NCI-H460 (cell line): ENCODE measurements at regions not wholly inside any gene's neighbourhood (a gene's known extent, or its start where the extent isn't known, plus 50 kb on each side); places are given as distances from the start of the nearest gene placed in this dataset.

Experiments used
- DNase-seq: peaks from one replicate; pipeline ENCODE4 v3.0.0-alpha.2; 2016; ENCODE audit warnings: low read depth; ENCODE audit errors: extremely low read depth

DNA sequence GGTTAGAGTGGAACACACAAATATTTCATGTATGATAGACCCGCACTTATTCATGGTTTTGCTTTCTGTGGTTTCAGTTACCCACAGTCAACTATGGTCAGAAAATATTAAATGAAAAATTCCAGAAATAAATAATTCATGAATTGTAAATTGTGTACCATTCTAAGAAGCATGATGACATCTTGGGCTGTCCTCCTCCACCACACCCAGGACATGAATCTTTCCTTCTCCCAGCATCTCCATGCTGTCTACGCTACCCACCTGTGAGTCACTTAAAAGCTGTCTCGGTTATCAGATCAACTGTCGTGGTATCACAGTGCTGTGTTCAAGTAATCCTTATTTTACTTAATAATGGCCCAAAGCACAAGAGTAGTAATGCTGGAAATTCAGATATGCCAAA lies 419.6 kb upstream of the NRP1 start:
- no peak for DNase-seq

DNA sequence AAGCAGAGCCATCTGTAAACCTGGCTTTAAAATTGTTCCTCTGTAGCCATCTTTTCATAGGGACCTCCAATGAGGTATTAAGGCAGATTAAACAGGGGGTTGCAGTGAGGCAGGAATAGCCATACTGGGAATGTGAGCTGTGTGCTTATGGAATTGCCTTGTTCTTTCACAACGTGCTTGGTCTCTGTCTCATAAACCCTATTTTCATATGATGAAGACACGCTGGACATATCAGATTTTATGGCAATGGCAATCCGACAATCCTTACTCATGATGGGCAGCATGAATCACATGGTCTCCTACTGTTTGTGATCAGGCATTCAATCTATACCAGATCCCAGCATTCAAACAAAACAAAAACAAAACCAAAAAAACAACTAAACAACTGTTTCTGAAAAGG lies 418.9 kb upstream of the NRP1 start:
- no peak for DNase-seq

GRCh38 chr10:33749790-33750189 lies 415.3 kb upstream of the NRP1 start:
- no peak for DNase-seq

DNA sequence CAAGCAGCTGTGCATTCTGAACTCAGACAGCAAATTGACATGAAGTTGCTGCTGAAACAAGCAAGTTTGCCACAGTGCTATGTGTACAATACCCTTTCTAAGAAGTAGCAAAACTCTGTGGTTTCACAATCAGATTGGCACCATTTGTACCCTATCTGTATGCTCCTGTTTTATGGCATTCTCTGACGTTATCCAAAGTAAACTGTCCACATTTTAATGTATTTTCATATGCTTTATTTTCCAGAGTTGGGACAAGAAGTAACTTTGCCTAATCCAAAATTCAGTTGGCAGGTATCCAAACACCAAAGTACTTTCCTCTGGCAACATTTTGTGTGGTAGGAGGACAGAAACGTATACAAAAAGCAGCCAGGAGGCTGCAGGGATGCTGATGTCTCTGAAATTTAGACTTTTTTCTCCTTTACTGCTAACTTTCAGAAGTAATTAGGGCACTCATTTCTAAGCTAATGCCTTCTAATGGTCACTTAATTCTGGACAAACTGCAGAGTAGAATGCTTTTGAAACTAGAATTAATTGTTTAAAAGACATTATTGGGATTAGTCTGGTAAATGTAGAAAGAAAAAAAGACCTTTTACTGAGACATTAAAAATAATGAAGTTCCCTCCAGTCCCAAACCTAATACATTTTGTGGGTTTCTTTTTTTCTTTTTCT lies 414.7 kb upstream of the NRP1 start:
- DNase-seq: no peak

DNA sequence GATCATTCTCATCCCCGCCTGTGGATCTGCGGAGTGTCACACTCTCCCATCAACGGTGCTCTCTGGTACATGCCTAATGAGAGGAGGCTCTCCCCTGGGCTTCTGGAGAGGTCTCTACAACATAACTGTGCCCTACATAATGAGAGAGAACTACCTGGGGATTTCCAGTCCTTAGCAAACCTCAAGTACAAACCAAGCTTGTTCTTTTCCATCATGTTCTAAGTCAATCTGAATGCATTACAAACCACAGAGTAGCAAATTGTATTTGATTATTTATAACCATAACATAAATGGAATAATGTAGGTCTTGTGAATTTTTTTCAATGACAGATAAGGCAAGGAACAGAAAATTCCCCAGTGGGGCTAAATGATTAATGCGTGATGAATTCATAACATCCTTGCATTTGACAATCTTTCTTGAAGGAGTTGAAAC lies 412.4 kb upstream of the NRP1 start:
- no peak for DNase-seq

GRCh38 chr10:33746186-33746585 lies 411.7 kb upstream of the NRP1 start:
- DNase-seq: no peak

DNA sequence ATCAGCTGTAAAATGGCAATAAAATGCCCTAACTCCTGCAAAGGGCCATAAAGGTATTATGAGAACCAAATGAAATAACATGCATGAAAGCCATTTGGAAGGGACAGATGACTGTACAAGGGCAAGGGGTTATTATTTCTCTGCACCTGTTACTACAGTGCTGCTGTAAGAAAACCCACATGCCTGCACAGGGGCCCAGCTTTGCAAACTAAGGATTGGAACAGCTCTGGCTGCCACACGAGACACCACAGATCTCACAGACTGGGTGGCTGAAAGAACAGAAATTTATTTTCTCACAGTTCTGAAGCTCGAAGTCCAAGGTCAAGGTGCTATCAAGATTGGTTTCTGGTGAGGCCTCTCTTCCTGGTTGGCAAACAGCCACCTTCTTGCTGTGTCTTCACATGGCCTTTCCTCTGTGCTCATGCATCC lies 409.0 kb upstream of the NRP1 start:
- DNase-seq: no peak

- DNase-seq: no peak
Observed at GRCh38 chr10:33739031-33739430, 404.6 kb upstream of the NRP1 start.

GRCh38 chr10:33735464-33735923 lies 401.0 kb upstream of the NRP1 start:
- no peak for DNase-seq

DNA sequence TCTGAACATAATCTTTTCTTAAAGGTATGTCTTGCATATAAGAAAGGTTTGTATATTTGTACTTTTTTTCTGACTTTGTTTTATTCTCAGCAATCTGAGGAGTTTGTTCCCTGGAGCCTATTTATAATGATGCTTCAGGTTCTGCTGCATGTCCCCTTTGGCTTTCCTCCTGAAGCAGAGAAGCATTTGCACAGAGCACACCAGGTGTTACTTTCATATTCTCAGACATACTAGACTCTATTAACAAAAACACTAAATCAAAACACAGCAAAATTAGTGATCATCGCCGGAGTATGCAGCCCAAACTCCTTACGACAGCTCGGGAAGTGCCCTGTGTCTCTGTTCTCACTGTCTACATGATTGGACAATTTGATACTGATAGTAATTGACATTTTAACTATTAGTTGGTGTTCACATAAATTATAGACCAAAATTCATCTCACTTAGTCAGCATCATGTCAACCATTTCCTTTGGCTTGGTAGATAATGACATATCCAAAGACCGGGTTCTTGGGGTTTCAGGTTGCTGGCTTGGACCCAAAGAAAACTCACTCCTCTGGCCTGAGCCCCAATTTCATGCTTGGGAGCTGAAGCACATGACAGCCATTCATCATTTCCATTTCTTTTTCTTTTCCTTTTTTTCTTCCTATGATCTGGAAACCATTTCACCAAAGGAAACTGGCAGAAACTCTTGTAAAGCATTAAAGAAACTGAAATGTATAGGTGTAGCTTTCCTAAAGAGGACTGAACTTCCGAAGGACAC lies 400.1 kb upstream of the NRP1 start:
- DNase-seq: no peak

DNA sequence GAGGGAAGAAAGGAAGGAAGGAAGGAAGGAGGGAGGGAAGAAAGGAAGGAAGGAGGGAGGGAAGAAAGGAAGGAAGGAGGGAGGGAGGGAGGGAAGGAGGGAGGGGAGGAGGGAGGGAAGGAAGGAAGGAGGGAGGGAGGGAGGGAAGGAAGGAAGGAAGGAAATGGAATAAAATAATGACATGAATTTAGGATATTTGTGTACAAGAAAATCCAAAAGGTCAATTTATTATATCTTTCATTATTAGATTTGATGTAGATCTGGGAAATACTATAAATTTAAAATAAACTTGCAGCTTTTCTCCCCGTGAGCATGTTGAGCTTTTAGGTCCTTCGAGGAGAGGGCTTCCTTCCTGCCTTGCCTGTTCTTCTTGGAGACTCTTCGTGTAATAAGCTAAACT lies 398.6 kb upstream of the NRP1 start:
- no peak for DNase-seq

DNA sequence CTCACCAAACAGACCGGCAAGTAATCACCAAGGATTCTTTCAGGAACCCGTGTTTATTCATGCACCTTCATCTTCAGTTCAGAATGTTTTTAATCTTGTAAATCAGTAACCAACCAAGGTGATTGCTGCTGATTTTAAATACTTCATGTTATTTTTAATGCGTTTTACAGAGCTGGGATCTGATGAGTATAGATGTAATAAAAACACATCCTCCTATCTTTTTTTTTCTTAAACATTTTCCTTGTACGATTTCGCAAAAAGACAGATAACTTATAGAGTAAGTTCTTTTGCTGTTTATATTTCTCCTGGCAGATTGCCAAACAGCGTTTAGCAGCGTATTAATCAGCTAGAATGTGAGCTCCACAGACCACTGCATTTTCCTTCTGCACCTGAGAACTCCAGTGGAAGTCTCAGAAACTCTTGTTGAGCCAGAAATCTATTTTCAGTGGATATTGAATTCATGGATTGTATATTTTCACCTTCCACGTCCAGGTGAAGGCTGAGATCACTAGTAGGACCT lies 397.8 kb upstream of the NRP1 start:
- DNase-seq: no peak

DNA sequence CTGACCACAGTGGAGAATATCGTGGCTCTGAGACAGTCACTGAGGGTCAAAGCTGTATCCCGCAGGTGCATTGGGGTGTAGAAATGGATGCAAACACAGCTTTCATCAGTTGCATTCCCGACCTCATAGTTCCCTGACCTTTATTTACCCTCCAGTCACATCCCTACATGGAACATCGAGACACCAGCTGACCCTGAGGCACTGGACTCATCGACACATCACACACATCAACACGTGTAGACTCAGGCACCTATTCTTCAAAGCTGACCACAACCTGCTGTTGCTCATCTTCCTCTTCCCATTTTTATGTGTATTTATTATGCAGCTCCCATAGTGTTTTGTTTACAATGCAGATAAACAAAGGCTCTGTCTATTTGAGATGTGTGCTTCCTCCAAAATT lies 396.9 kb upstream of the NRP1 start:
- DNase-seq: no peak

DNA sequence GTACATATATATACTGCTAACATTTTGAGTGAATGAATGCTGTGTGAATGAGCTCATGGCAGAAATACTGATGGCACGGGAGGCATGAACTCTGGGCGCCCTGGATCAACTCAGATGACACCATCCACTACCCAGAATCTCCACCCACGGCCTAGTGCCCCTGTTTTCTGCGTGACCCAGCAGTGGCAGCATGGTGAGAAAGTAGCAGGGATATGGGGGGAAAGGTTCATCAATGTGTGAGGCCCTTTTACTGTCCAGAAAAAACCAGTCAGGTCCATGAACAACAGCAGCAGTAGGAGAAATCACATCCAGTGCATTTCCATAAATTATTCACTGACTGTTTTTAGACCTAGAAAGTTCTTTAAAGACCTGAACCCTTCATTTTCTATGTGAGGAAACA lies 391.0 kb upstream of the NRP1 start:
- no peak for DNase-seq

- DNase-seq: no peak
Observed at GRCh38 chr10:33723181-33723580, 388.7 kb upstream of the NRP1 start.

DNA sequence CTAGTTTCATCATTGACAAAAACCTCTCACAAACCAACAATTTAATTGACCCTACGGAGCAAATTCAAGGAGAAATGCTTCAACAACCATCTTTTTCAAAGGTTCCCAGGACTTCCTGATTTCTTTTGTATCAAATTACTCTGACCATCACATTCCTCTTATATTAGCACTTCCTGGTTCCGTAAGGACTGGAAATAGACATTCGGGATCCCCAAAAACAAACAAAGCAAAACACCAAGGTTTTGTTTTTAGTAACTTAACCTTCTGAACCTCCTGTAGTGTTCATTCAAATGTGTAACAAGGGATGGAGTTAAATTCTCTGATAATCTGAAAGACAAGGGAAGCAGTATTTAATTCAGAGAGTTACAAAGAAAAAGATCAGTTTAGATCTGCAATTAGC lies 387.6 kb upstream of the NRP1 start:
- DNase-seq: no peak

GRCh38 chr10:33721509-33721908 lies 387.0 kb upstream of the NRP1 start:
- no peak for DNase-seq

DNA sequence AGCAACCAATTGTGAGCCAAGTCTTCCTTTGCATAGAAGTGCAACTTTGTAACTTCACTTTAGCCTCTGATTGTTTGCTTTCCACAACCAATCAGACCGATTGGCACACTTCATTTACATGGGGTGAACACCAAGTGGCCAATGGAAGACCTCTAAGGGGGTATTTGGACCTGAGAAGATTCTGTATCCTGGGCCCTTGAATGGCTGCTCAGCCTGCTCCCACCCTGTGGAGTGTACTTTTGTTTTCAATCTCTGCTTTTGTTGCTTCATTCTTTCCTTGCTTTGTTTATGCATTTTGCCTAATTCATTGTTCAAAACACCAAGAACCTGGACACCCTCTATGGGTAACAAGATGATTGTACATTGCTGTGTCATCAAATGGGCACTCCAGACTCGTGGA lies 385.7 kb upstream of the NRP1 start:
- no peak for DNase-seq

DNA sequence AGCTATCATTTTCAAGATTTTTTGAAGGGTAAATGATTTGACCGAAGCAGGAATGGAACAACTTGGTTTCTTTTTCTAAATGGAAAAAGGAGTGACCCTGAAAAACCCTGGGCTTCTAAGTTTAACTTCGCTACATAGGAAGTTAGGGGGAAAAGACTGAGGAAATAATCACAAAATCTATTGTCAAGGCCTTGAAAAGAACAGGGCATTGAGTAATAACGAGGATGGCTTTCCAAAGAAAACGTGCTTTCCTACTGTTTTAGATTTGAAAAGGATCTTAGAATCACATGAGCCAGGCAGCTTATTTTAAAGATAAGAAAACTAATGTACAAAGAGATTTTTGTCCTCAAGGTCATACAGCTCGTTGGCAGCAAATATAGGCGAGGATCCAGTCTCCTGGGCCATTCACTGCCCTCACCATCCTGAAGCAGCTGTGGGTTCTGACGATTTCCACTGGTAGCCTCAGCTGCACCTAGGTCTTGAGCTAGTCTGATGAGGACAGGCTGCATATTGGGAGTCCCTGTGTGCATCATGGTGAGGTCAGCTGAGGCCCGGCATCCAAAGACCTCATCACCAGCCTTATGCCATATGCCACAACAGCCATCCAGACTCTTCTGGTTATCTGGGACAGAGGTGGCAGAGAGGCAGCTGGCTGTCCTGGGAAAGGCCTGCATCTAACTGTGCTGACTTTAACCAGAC lies 384.7 kb upstream of the NRP1 start:
- no peak for DNase-seq

GRCh38 chr10:33716501-33717267 lies 382.2 kb upstream of the NRP1 start:
- DNase-seq: no peak
